Transverse colon (tissue), 4 donors: ENCODE measurements at regions not wholly inside any gene's neighbourhood (a gene's known extent, or its start where the extent isn't known, plus 50 kb on each side); places are given as distances from the start of the nearest gene placed in this dataset.

ENCODE experiments used
- CTCF ChIP-seq, 5 experiments: fragments of 200-600 bp in 3 of 5; fragments of 450-650 bp in 2 of 5; sonication (generic) in 3 of 5; IDR thresholded peaks; 1 replicate in 2 of 5; 2 replicates in 3 of 5; pipeline ENCODE4 v1.5.1; 2016 to 2017; ENCODE audit warnings: antibody characterized with exemption in 5 of 5, inconsistent platforms in 3 of 5, mild to moderate bottlenecking in 2 of 5, moderate library complexity in 1 of 5
- EP300 ChIP-seq: sonication (generic); formaldehyde crosslinking; IDR thresholded peaks from one replicate; pipeline ENCODE4 v1.6.1; 2017; ENCODE audit warnings: antibody characterized with exemption, low read depth
- POLR2A ChIP-seq: fragments of 450-650 bp; IDR thresholded peaks from one replicate; pipeline ENCODE4 v1.6.1; 2016; ENCODE audit warnings: antibody characterized with exemption, mild to moderate bottlenecking, moderate library complexity
- POLR2AphosphoS5 ChIP-seq, 3 donors: sonication (generic); formaldehyde crosslinking; IDR thresholded peaks; one replicate each; pipeline ENCODE4 v1.6.1; 2016; ENCODE audit warnings: antibody characterized with exemption in 3 of 3

- no peak for TF ChIP-seq CTCF (IDR thresholded peaks at IDR 0.05)
- TF ChIP-seq POLR2A: no peak
- TF ChIP-seq POLR2AphosphoS5 (IDR thresholded peaks at IDR 0.05): no peak
- no peak for TF ChIP-seq EP300
Measured at GRCh38 chr12:131441638-131442336, 269.1 kb upstream of the SFSWAP start.
